Ovary (tissue), 7 donors: ENCODE measurements at regions not wholly inside any gene's neighbourhood (a gene's known extent, or its start where the extent isn't known, plus 50 kb on each side); places are given as distances from the start of the nearest gene placed in this dataset.
A peak's percentile ranks its signal among the peaks of the same experiment; 100 is the strongest.

Experiments
- DNase-seq, 5 donors: peaks; one replicate each; pipeline ENCODE4 v3.0.0-alpha.2; 2019 to 2020
- H3K27ac ChIP-seq, 2 donors: fragments of 200-600 bp; one replicate each; pipeline versions ENCODE4 v1.5.1 to v1.8.0; 2019 to 2022
- H3K27me3 ChIP-seq: fragments of 200-600 bp; one replicate; pipeline ENCODE4 v1.8.0; 2022
- H3K36me3 ChIP-seq: fragments of 200-600 bp; sonication (generic); one replicate; pipeline ENCODE4 v1.5.1; 2019
- H3K4me1 ChIP-seq: one replicate; pipeline ENCODE4 v1.8.1; 2013; ENCODE audit warnings: mild to moderate bottlenecking, moderate library complexity; ENCODE audit not compliant: insufficient read depth
- H3K4me3 ChIP-seq: fragments of 200-600 bp; sonication (generic); one replicate; pipeline ENCODE4 v1.5.1; 2017
- H3K9me3 ChIP-seq, 2 donors: fragments of 200-600 bp in 1 of 2; sonication (generic) in 1 of 2; one replicate each; pipeline versions ENCODE4 v1.5.1 to v1.8.1; 2013 to 2019; ENCODE audit warnings: mild to moderate bottlenecking in 1 of 2, moderate library complexity in 1 of 2
- EP300 ChIP-seq: sonication (generic); formaldehyde crosslinking; IDR thresholded peaks from one replicate; pipeline ENCODE4 v1.6.1; 2017; ENCODE audit warnings: antibody characterized with exemption
- POLR2A ChIP-seq: fragments of 450-650 bp; IDR thresholded peaks from one replicate; pipeline ENCODE4 v1.6.1; 2017; ENCODE audit warnings: antibody characterized with exemption, mild to moderate bottlenecking, moderate library complexity
- WGBS, 3 donors: extraction: QIAGEN DNeasy Blood & Tissue Kit in 1 of 3; methylation state at CpG; one replicate each; pipeline versions ENCODE4 v1.1.5 to v1.1.7; 2013 to 2017; 5-methylcytosine and 5-hydroxymethylcytosine counted together
- intact Hi-C, 4 donors: fragments of 100-400 bp; cut with DNase I; formaldehyde crosslinking; loops; one replicate each; pipeline versions ENCODE4 v1.11.0 to v1.15.1; 2022 to 2023
- TF ChIP-seq, protein P1 (sequence below), 3 donors: fragments of 450-650 bp in 2 of 3; fragments of 200-600 bp in 1 of 3; IDR thresholded peaks; one replicate each; pipeline versions ENCODE4 v1.5.1 to v1.8.0; 2016 to 2022; ENCODE audit warnings: antibody characterized with exemption in 3 of 3, mild to moderate bottlenecking in 1 of 3
- donor health status: DM: no; HTN: no; CAD: no; lungs with moderate emphysema.
- donor health status: DM: no; HTN: no; CAD: no.
- donor health status: Bipolar disorder and iron deficiency.
- donor health status: DM: no; HTN: no; CAD: no.
- donor health status: DM: yes; HTN: yes; CAD: no.

DNA sequence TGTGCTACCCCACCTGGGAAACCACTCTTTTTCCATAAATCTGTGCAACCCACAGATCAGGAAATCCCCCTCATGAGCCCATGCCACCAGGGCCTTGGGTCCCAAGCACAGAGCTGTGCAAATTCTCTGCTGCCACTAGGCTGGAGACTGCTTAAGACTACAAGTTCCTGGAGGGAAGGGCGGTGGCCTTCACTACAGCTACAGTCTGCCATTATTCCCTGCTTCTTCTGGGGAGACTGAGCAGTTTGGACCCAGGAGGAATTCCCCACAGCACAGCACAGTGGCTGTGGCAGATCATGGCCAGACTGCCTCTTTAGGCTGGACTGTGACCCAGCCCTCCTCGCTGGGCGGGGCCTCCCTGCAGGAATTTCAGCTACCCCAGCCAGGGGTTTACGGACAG is 89.7 kb upstream of the GRB10 start:
- no peaks in the 10 kb centered on the region for H3K9me3 ChIP-seq
- no peak for TF ChIP-seq EP300
- no peak for TF ChIP-seq POLR2A
- TF ChIP-seq, protein P1, sequence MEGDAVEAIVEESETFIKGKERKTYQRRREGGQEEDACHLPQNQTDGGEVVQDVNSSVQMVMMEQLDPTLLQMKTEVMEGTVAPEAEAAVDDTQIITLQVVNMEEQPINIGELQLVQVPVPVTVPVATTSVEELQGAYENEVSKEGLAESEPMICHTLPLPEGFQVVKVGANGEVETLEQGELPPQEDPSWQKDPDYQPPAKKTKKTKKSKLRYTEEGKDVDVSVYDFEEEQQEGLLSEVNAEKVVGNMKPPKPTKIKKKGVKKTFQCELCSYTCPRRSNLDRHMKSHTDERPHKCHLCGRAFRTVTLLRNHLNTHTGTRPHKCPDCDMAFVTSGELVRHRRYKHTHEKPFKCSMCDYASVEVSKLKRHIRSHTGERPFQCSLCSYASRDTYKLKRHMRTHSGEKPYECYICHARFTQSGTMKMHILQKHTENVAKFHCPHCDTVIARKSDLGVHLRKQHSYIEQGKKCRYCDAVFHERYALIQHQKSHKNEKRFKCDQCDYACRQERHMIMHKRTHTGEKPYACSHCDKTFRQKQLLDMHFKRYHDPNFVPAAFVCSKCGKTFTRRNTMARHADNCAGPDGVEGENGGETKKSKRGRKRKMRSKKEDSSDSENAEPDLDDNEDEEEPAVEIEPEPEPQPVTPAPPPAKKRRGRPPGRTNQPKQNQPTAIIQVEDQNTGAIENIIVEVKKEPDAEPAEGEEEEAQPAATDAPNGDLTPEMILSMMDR (IDR thresholded peaks at IDR 0.05): no peak
- H3K36me3 ChIP-seq: no peaks in the 10 kb centered on the region
- H3K27ac ChIP-seq: no peak overlapping the region
- intact Hi-C loops: no loop called here
- no peak overlapping the region for H3K4me3 ChIP-seq
- no peak for DNase-seq
- H3K4me1 ChIP-seq: no peaks in the 10 kb centered on the region
- WGBS, 3 donors: 77 to 84% (median 82%) methylated on average over 4 of the region's 4 CpGs
- no peaks in the 10 kb centered on the region for H3K27me3 ChIP-seq

- peak in 1 of 5 donors; percentile 33 for DNase-seq
- Histone ChIP-seq H3K27ac (no peak overlapping the region), H3K27me3 (no peaks in the 10 kb centered on the region), H3K36me3 (no peaks in the 10 kb centered on the region), H3K9me3 (no peaks in the 10 kb centered on the region), H3K4me1 (no peaks in the 10 kb centered on the region), H3K4me3 (no peak overlapping the region)
- intact Hi-C loops: no loop called here
- TF ChIP-seq EP300 (no peak), POLR2A (no peak)
- TF ChIP-seq, protein P1 (IDR thresholded peaks at IDR 0.05): no peak
- 34 to 39% (median 36%) methylated on average over 5 of the region's 5 CpGs for WGBS, 3 donors
Measured at GRCh38 chr7:50869108-50869725, 86.5 kb upstream of the GRB10 start.

DNA sequence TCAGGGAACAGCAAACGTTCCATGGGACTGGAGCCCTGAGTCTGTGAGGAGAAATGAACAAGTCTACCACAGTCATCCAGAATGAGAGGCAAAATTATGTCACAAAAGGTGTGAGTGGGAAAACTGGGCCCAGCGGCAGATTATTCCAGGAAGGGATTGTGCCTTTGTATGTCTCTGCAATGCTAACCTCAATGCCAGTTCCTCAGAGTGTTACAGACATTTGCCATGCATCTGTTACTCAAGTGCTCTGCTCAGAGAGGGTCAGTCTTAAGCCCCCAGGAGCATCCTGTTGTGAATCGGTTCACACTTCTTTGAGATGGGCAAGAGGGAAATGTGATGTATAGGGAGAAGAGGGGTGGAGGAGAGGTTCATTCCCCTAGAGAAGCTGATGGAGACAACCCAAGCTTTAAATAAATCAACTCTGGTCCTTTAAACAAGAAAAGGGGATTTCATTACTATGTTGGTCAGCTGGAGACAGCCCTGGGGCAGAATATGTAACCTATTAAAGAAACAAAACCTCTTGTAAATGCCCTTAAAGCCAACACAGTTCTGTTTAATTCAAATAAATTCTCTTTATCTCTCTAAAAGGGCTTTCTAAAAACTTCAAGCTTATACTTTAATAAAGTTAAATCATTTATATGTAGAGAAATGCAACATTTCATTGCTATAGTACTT is 85.9 kb upstream of the GRB10 start:
- no peaks in the 10 kb centered on the region for H3K27me3 ChIP-seq
- no peak for DNase-seq
- TF ChIP-seq, protein P1 (IDR thresholded peaks at IDR 0.05): no peak
- TF ChIP-seq EP300 (no peak), POLR2A (no peak)
- H3K4me1 ChIP-seq: no peaks in the 10 kb centered on the region
- no peak overlapping the region for H3K27ac ChIP-seq
- 71 to 77% (median 75%) methylated on average over 3 of the region's 3 CpGs for WGBS, 3 donors
- H3K4me3 ChIP-seq: no peak overlapping the region
- H3K36me3 ChIP-seq: no peaks in the 10 kb centered on the region
- intact Hi-C loops: no loop called here
- no peaks in the 10 kb centered on the region for H3K9me3 ChIP-seq

GRCh38 chr7:50867034-50867356 is 84.3 kb upstream of the GRB10 start:
- no peak overlapping the region for H3K27ac ChIP-seq
- H3K9me3 ChIP-seq: no peaks in the 10 kb centered on the region
- TF ChIP-seq EP300: no peak
- TF ChIP-seq POLR2A: no peak
- TF ChIP-seq, protein P1 (IDR thresholded peaks at IDR 0.05): no peak
- DNase-seq: no peak
- H3K36me3 ChIP-seq: no peaks in the 10 kb centered on the region
- intact Hi-C loops: no loop called here
- no peaks in the 10 kb centered on the region for H3K4me1 ChIP-seq
- H3K27me3 ChIP-seq: no peaks in the 10 kb centered on the region
- no peak overlapping the region for H3K4me3 ChIP-seq
- 76 to 85% (median 77%) methylated on average over 4 of the region's 4 CpGs for WGBS, 3 donors
